Neural cell (in vitro differentiated cells): ENCODE measurements at regions not wholly inside any gene's neighbourhood (a gene's known extent, or its start where the extent isn't known, plus 50 kb on each side); places are given as distances from the start of the nearest gene placed in this dataset.

Experiments
- CTCF ChIP-seq: fragments of 450-650 bp; IDR thresholded peaks from 2 replicates; pipeline ENCODE4 v1.5.1; 2014; ENCODE audit warnings: antibody characterized with exemption, mild to moderate bottlenecking, moderate library complexity; ENCODE audit not compliant: poor library complexity, severe bottlenecking
- MXI1 ChIP-seq: fragments of 450-650 bp; conservative IDR thresholded peaks from 2 replicates; pipeline ENCODE4 v1.6.1; 2014; ENCODE audit warnings: antibody characterized with exemption, mild to moderate bottlenecking; ENCODE audit not compliant: poor library complexity, severe bottlenecking
- POLR2AphosphoS5 ChIP-seq: IDR thresholded peaks from 2 replicates; pipeline ENCODE4 v1.6.1; 2012
- REST ChIP-seq: IDR thresholded peaks from 2 replicates; pipeline ENCODE4 v1.6.1; 2012; ENCODE audit warnings: borderline replicate concordance
- TAF1 ChIP-seq: IDR thresholded peaks from 2 replicates; pipeline ENCODE4 v1.6.1; 2012; ENCODE audit warnings: low read depth

DNA sequence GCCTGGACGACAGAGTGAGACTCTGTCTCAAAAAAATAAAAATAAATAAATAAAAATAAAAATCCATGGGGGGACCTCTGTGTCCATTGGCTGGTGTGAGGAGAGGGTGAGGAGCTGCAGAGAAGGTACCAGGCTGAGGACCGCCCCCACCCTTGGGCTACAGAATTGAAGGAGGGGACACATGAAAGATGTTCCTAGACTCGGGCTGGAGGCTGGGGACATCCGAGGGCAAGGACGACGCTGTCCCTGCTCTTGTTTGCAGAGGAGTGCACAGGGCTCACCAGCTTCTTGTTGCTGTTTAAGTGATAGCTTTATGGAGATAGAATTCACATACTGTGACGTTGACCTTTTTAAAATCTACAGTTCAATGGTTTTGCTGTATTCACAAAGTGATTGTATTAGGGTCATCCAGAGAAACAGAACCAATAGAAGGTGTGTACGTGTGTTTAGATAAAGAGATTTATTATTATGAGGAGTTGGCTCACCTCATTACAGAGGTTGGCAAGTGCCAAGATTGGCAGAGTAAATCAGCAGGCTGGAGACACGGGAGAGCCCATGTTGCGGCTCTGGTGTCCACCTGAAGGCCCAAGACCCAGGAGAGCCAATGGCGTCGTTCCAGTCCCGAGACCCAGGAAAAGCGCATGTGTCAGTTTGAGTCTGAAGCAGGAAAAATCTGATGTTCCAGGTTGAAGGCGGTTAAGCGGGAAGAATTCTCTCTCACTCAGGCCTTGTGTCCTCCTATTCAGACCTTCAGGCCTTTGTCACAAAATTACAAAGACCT lies 320.7 kb downstream of the SEC14L1 start:
- TF ChIP-seq CTCF (no peak), REST (no peak), TAF1 (no peak), MXI1 (no peak), POLR2AphosphoS5 (no peak)
